Transverse colon (tissue), 4 donors: ENCODE measurements at regions not wholly inside any gene's neighbourhood (a gene's known extent, or its start where the extent isn't known, plus 50 kb on each side); places are given as distances from the start of the nearest gene placed in this dataset.
A peak's percentile ranks its signal among the peaks of the same experiment; 100 is the strongest.

Source experiments
- DNase-seq: peaks from one replicate; pipeline ENCODE4 v3.0.0-alpha.2; 2019
- H3K27ac ChIP-seq, 4 donors: fragments of 200-600 bp; sonication (generic); 2 replicates each; pipeline ENCODE4 v1.5.1; 2016 to 2018; ENCODE audit warnings: inconsistent platforms in 4 of 4
- H3K27me3 ChIP-seq: fragments of 200-600 bp; sonication (generic); 2 replicates; pipeline ENCODE4 v1.5.1; 2017; ENCODE audit warnings: inconsistent platforms
- H3K36me3 ChIP-seq, 4 donors: fragments of 200-600 bp; sonication (generic); 2 replicates each; pipeline ENCODE4 v1.5.1; 2017 to 2019; ENCODE audit warnings: inconsistent platforms in 4 of 4
- H3K4me1 ChIP-seq, 4 donors: fragments of 200-600 bp; sonication (generic); 2 replicates each; pipeline ENCODE4 v1.5.1; 2017 to 2020; ENCODE audit warnings: inconsistent platforms in 4 of 4
- H3K4me3 ChIP-seq, 4 donors: fragments of 200-600 bp; sonication (generic); 1 replicate in 1 of 4; 2 replicates in 3 of 4; pipeline versions ENCODE4 v1.5.1 to v1.6.1; 2017 to 2019; ENCODE audit warnings: inconsistent platforms in 4 of 4
- H3K9me3 ChIP-seq, 2 donors: fragments of 200-600 bp; sonication (generic); 2 replicates each; pipeline ENCODE4 v1.5.1; 2017 to 2019; ENCODE audit warnings: inconsistent platforms in 2 of 2
- EP300 ChIP-seq: sonication (generic); formaldehyde crosslinking; IDR thresholded peaks from one replicate; pipeline ENCODE4 v1.6.1; 2017; ENCODE audit warnings: antibody characterized with exemption, low read depth
- POLR2A ChIP-seq: fragments of 450-650 bp; IDR thresholded peaks from one replicate; pipeline ENCODE4 v1.6.1; 2016; ENCODE audit warnings: antibody characterized with exemption, mild to moderate bottlenecking, moderate library complexity
- POLR2AphosphoS5 ChIP-seq, 3 donors: sonication (generic); formaldehyde crosslinking; IDR thresholded peaks; one replicate each; pipeline ENCODE4 v1.6.1; 2016; ENCODE audit warnings: antibody characterized with exemption in 3 of 3
- WGBS, 2 donors: methylation state at CpG; one replicate each; pipeline ENCODE4 v1.1.5; 2018; ENCODE audit warnings: low coverage in 1 of 2; 5-methylcytosine and 5-hydroxymethylcytosine counted together
- in situ Hi-C, 4 donors: fragments of 200-750 bp; cut with MboI; loops; one replicate each; pipeline versions ENCODE4 v1.15.0 to v1.15.1; 2017; ENCODE audit warnings: low sequenced_read_pairs in 3 of 4, low pct_ligation_motif_present in 1 of 4, low pct_unique_long_range_greater_than_20kb in 1 of 4
- intact Hi-C: fragments of 100-400 bp; cut with DNase I; formaldehyde crosslinking; loops from one replicate; pipeline ENCODE4 v1.15.1; 2023; ENCODE audit warnings: low total_unique reads
- TF ChIP-seq, protein P1 (sequence below), 5 experiments: fragments of 200-600 bp in 3 of 5; fragments of 450-650 bp in 2 of 5; sonication (generic) in 3 of 5; IDR thresholded peaks; 1 replicate in 2 of 5; 2 replicates in 3 of 5; pipeline ENCODE4 v1.5.1; 2016 to 2017; ENCODE audit warnings: antibody characterized with exemption in 5 of 5, inconsistent platforms in 3 of 5, mild to moderate bottlenecking in 2 of 5, moderate library complexity in 1 of 5

- in situ Hi-C loops: no loop called here
Observed at GRCh38 chr9:18371621-18372020, 102.3 kb upstream of the ADAMTSL1 start.

GRCh38 chr9:18379073-18379811 is 94.7 kb upstream of the ADAMTSL1 start:
- intact Hi-C loops (no loop called here), in situ Hi-C loops (no loop called here)
- H3K36me3 ChIP-seq: no peaks in the 10 kb centered on the region
- no peak overlapping the region for H3K4me3 ChIP-seq
- no peak overlapping the region for H3K27ac ChIP-seq
- WGBS, 2 donors: 74 to 87% methylated on average over 4 to 5 of the region's 5 CpGs
- H3K27me3 ChIP-seq: no peaks in the 10 kb centered on the region
- DNase-seq: no peak
- H3K4me1 ChIP-seq: no peaks in the 10 kb centered on the region
- H3K9me3 ChIP-seq: no peaks in the 10 kb centered on the region
- no peak for TF ChIP-seq EP300
- no peak for TF ChIP-seq POLR2AphosphoS5 (IDR thresholded peaks at IDR 0.05)
- TF ChIP-seq POLR2A: no peak
- TF ChIP-seq, protein P1, sequence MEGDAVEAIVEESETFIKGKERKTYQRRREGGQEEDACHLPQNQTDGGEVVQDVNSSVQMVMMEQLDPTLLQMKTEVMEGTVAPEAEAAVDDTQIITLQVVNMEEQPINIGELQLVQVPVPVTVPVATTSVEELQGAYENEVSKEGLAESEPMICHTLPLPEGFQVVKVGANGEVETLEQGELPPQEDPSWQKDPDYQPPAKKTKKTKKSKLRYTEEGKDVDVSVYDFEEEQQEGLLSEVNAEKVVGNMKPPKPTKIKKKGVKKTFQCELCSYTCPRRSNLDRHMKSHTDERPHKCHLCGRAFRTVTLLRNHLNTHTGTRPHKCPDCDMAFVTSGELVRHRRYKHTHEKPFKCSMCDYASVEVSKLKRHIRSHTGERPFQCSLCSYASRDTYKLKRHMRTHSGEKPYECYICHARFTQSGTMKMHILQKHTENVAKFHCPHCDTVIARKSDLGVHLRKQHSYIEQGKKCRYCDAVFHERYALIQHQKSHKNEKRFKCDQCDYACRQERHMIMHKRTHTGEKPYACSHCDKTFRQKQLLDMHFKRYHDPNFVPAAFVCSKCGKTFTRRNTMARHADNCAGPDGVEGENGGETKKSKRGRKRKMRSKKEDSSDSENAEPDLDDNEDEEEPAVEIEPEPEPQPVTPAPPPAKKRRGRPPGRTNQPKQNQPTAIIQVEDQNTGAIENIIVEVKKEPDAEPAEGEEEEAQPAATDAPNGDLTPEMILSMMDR (IDR thresholded peaks at IDR 0.05): no peak

More at GRCh38 chr9:18371621-18372020, 102.3 kb upstream of the ADAMTSL1 start:
- TF ChIP-seq EP300: peak; percentile 42
- TF ChIP-seq, protein P1 (IDR thresholded peaks at IDR 0.05): no peak
- TF ChIP-seq POLR2A: no peak
- TF ChIP-seq POLR2AphosphoS5 (IDR thresholded peaks at IDR 0.05): peak in 2 of 3 donors; percentile 49 to 68
- intact Hi-C loops: no loop called here
- no peaks in the 10 kb centered on the region for H3K9me3 ChIP-seq
- WGBS, 2 donors: 44 to 55% methylated on average over 3 of the region's 3 CpGs
- no peaks in the 10 kb centered on the region for H3K36me3 ChIP-seq
- H3K4me1 ChIP-seq: no peaks in the 10 kb centered on the region
- peak overlapping the region; percentile 15 to 72 (median 50) for H3K27ac ChIP-seq
- DNase-seq: no peak
- no peaks in the 10 kb centered on the region for H3K27me3 ChIP-seq
- H3K4me3 ChIP-seq: no peak overlapping the region

GRCh38 chr9:18382243-18382642 is 91.7 kb upstream of the ADAMTSL1 start:
- no peak overlapping the region for H3K4me3 ChIP-seq
- H3K4me1 ChIP-seq: no peaks in the 10 kb centered on the region
- DNase-seq: no peak
- WGBS, 2 donors: 56 to 72% methylated on average over 4 of the region's 4 CpGs
- no peaks in the 10 kb centered on the region for H3K27me3 ChIP-seq
- no peaks in the 10 kb centered on the region for H3K36me3 ChIP-seq
- TF ChIP-seq, protein P1 (IDR thresholded peaks at IDR 0.05): no peak
- no peak for TF ChIP-seq EP300
- no peak for TF ChIP-seq POLR2A
- no peak for TF ChIP-seq POLR2AphosphoS5 (IDR thresholded peaks at IDR 0.05)
- intact Hi-C loops (no loop called here), in situ Hi-C loops (no loop called here)
- H3K9me3 ChIP-seq: no peaks in the 10 kb centered on the region
- H3K27ac ChIP-seq: no peak overlapping the region

- WGBS, 2 donors: 78 to 82% methylated on average over 3 to 4 of the region's 4 CpGs
- Histone ChIP-seq H3K27me3 (no peaks in the 10 kb centered on the region), H3K36me3 (peaks cover 0 to 3% (median 0%) of the 10 kb centered on the region in 4 donors), H3K4me3 (no peak overlapping the region), H3K9me3 (no peaks in the 10 kb centered on the region), H3K4me1 (no peaks in the 10 kb centered on the region), H3K27ac (no peak overlapping the region)
- no peak for TF ChIP-seq POLR2AphosphoS5 (IDR thresholded peaks at IDR 0.05)
- TF ChIP-seq EP300: no peak
- no peak for TF ChIP-seq POLR2A
- TF ChIP-seq, protein P1 (IDR thresholded peaks at IDR 0.05): no peak
- DNase-seq: no peak
- in situ Hi-C loops (no loop called here), intact Hi-C loops (no loop called here)
Observed at GRCh38 chr9:18384066-18384465, 89.9 kb upstream of the ADAMTSL1 start.
